GM11168 (cell line): ENCODE measurements at regions not wholly inside any gene's neighbourhood (a gene's known extent, or its start where the extent isn't known, plus 50 kb on each side); places are given as distances from the start of the nearest gene placed in this dataset.

Source experiments
- in situ Hi-C: fragments of 300-500 bp; cut with MboI; formaldehyde crosslinking; loops from one replicate; pipeline ENCODE4 v1.12.0; 2022; ENCODE audit warnings: low sequenced_read_pairs; ENCODE audit not compliant: unreplicated experiment

GRCh38 chr15:99921101-99921500 lies 187.9 kb upstream of the LYSMD4 start:
- in situ Hi-C loops: no loop called here

- in situ Hi-C loops: no loop called here
Observed at GRCh38 chr15:99918072-99918471, 184.8 kb upstream of the LYSMD4 start.

- in situ Hi-C loops: no loop called here
Observed at GRCh38 chr15:99917252-99917651, 184.0 kb upstream of the LYSMD4 start.

- in situ Hi-C loops: no loop called here
Observed at GRCh38 chr15:99916668-99917223, 183.5 kb upstream of the LYSMD4 start.

- in situ Hi-C loops: no loop called here
Observed at GRCh38 chr15:99914723-99915122, 181.5 kb upstream of the LYSMD4 start.

- in situ Hi-C loops: no loop called here
Observed at GRCh38 chr15:99911816-99912215, 178.6 kb upstream of the LYSMD4 start.

- in situ Hi-C loops: no loop called here
Observed at GRCh38 chr15:99909592-99910295, 176.5 kb upstream of the LYSMD4 start.

GRCh38 chr15:99907698-99908097 lies 174.5 kb upstream of the LYSMD4 start:
- in situ Hi-C loops: no loop called here

- in situ Hi-C loops: no loop called here
Observed at GRCh38 chr15:99906793-99907192, 173.6 kb upstream of the LYSMD4 start.

- in situ Hi-C loops: no loop called here
Observed at GRCh38 chr15:99906311-99906710, 173.1 kb upstream of the LYSMD4 start.

GRCh38 chr15:99902248-99902928 lies 169.2 kb upstream of the LYSMD4 start:
- in situ Hi-C loops: no loop called here

- in situ Hi-C loops: no loop called here
Observed at GRCh38 chr15:99895956-99896311, 162.7 kb upstream of the LYSMD4 start.

GRCh38 chr15:99895189-99895955 lies 162.1 kb upstream of the LYSMD4 start:
- in situ Hi-C loops: no loop called here

GRCh38 chr15:99878835-99879234 lies 145.6 kb upstream of the LYSMD4 start:
- in situ Hi-C loops: no loop called here

- in situ Hi-C loops: no loop called here
Observed at GRCh38 chr15:99873451-99873850, 140.2 kb upstream of the LYSMD4 start.

GRCh38 chr15:99863550-99864198 lies 130.4 kb upstream of the LYSMD4 start:
- in situ Hi-C loops: no loop called here

GRCh38 chr15:99857836-99858235 lies 124.6 kb upstream of the LYSMD4 start:
- in situ Hi-C loops: no loop called here

GRCh38 chr15:99850517-99850916 lies 117.3 kb upstream of the LYSMD4 start:
- in situ Hi-C loops: no loop called here

GRCh38 chr15:99845009-99845408 lies 111.8 kb upstream of the LYSMD4 start:
- in situ Hi-C loops: no loop called here

- in situ Hi-C loops: no loop called here
Observed at GRCh38 chr15:99844150-99844549, 110.9 kb upstream of the LYSMD4 start.

GRCh38 chr15:99842071-99842470 lies 108.8 kb upstream of the LYSMD4 start:
- in situ Hi-C loops: no loop called here
